PFSK-1 (cell line): ENCODE measurements at regions not wholly inside any gene's neighbourhood (a gene's known extent, or its start where the extent isn't known, plus 50 kb on each side); places are given as distances from the start of the nearest gene placed in this dataset.

Experiments
- FOXP2 ChIP-seq: optimal IDR thresholded peaks from 2 replicates; pipeline ENCODE3; 2011; ENCODE audit warnings: borderline replicate concordance, control low read depth, inconsistent platforms; ENCODE audit not compliant: insufficient read depth; ENCODE audit errors: extremely low read length, extremely low read depth
- POLR2AphosphoS5 ChIP-seq: IDR thresholded peaks from 2 replicates; pipeline ENCODE4 v1.6.1; 2012; ENCODE audit warnings: low read depth, mild to moderate bottlenecking, control low read depth, low read length, moderate library complexity
- SIN3A ChIP-seq: IDR thresholded peaks from 2 replicates; pipeline ENCODE4 v1.6.1; 2012; ENCODE audit warnings: mild to moderate bottlenecking, low read length, moderate library complexity, borderline replicate concordance; ENCODE audit not compliant: insufficient read depth
- TAF1 ChIP-seq: IDR thresholded peaks from 2 replicates; pipeline ENCODE4 v1.6.1; 2012; ENCODE audit warnings: low read length, control low read depth, borderline replicate concordance; ENCODE audit not compliant: insufficient read depth
- TF ChIP-seq, protein P1 (sequence below), 2 experiments: IDR thresholded peaks; 2 replicates each; pipeline versions ENCODE4 v1.6.1 to v1.8.0; 2011 to 2012; ENCODE audit warnings: low read depth in 2 of 2, low read length in 2 of 2, control low read depth in 1 of 2, inconsistent platforms in 1 of 2, mild to moderate bottlenecking in 1 of 2, moderate library complexity in 1 of 2; ENCODE audit not compliant: insufficient read depth in 1 of 2

DNA sequence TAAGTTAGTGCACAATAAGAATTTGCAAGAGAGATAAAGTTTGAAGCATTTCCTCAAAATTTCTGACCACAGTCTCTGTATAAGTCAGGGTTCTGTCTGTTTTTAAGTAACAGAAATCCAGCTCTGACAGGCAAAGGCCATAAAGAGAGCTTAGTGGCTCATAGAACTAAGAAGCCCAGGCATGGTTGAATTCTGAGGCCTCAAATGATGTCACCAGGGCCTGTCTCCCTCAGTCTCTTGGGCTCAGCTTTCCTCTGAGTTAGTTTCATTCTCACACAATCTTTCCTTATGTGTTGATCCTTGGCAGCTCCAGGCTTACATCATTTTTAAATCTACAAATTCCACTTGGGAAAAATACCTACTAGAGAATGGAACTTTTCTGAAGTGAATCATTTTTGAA is 173.4 kb upstream of the ATP2B1 start:
- TF ChIP-seq, protein P1, sequence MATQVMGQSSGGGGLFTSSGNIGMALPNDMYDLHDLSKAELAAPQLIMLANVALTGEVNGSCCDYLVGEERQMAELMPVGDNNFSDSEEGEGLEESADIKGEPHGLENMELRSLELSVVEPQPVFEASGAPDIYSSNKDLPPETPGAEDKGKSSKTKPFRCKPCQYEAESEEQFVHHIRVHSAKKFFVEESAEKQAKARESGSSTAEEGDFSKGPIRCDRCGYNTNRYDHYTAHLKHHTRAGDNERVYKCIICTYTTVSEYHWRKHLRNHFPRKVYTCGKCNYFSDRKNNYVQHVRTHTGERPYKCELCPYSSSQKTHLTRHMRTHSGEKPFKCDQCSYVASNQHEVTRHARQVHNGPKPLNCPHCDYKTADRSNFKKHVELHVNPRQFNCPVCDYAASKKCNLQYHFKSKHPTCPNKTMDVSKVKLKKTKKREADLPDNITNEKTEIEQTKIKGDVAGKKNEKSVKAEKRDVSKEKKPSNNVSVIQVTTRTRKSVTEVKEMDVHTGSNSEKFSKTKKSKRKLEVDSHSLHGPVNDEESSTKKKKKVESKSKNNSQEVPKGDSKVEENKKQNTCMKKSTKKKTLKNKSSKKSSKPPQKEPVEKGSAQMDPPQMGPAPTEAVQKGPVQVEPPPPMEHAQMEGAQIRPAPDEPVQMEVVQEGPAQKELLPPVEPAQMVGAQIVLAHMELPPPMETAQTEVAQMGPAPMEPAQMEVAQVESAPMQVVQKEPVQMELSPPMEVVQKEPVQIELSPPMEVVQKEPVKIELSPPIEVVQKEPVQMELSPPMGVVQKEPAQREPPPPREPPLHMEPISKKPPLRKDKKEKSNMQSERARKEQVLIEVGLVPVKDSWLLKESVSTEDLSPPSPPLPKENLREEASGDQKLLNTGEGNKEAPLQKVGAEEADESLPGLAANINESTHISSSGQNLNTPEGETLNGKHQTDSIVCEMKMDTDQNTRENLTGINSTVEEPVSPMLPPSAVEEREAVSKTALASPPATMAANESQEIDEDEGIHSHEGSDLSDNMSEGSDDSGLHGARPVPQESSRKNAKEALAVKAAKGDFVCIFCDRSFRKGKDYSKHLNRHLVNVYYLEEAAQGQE (IDR thresholded peaks at IDR 0.05; ENCODE audit: insufficient read depth in 1 of 2, low read depth in 2 of 2, low read length in 2 of 2): no peak
- TF ChIP-seq TAF1 (no peak), POLR2AphosphoS5 (no peak), FOXP2 (no peak), SIN3A (no peak)

- TF ChIP-seq SIN3A: no peak
- TF ChIP-seq FOXP2: no peak
- no peak for TF ChIP-seq TAF1
- TF ChIP-seq POLR2AphosphoS5: no peak
- TF ChIP-seq, protein P1 (IDR thresholded peaks at IDR 0.05; ENCODE audit: insufficient read depth in 1 of 2, low read depth in 2 of 2, low read length in 2 of 2): no peak
Observed at GRCh38 chr12:89880690-89881350, 172.2 kb upstream of the ATP2B1 start.

DNA sequence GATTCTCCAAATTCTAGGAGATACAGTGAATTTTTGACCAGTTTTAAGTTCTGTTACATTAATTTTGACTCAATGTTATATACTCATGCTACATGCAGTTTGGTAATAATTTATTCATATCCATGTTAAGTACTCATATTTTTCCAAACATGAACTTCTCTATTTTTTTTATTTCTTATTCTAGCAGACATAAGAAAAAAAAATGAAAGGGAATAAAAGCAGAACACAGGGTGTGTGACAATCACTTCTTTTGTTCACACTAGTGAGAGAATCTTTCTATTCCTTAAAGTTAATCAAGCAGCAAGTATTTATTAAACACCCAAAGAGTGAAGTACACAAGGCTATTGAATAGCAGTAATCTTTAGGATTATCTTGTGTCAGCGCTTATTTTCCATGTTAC is 171.1 kb upstream of the ATP2B1 start:
- TF ChIP-seq TAF1: no peak
- no peak for TF ChIP-seq POLR2AphosphoS5
- TF ChIP-seq, protein P1 (IDR thresholded peaks at IDR 0.05; ENCODE audit: insufficient read depth in 1 of 2, low read depth in 2 of 2, low read length in 2 of 2): no peak
- no peak for TF ChIP-seq FOXP2
- no peak for TF ChIP-seq SIN3A

- no peak for TF ChIP-seq SIN3A
- TF ChIP-seq POLR2AphosphoS5: no peak
- no peak for TF ChIP-seq FOXP2
- no peak for TF ChIP-seq TAF1
- TF ChIP-seq, protein P1 (IDR thresholded peaks at IDR 0.05; ENCODE audit: insufficient read depth in 1 of 2, low read depth in 2 of 2, low read length in 2 of 2): no peak
Observed at GRCh38 chr12:89878950-89879349, 170.3 kb upstream of the ATP2B1 start.

DNA sequence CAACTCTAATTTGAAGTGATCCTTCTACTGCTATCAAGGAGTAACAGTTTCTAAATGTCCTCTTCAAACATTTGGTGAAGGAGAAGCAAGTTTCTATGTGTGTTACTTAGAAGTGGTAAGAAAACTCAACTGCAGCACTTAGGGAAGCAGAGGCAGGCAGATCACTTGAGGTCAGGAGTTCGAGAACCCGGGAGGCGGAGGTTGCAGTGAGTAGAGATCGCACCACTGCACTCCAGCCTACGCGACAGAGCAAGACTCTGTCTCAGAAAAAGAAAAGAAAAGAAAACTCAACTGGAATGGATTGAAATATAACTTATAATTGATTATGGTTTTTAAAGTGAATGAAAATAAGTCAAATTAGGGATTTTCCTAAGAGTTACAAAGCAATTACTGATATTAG is 169.7 kb upstream of the ATP2B1 start:
- TF ChIP-seq POLR2AphosphoS5: no peak
- TF ChIP-seq FOXP2: no peak
- TF ChIP-seq TAF1: no peak
- TF ChIP-seq SIN3A: no peak
- TF ChIP-seq, protein P1 (IDR thresholded peaks at IDR 0.05; ENCODE audit: insufficient read depth in 1 of 2, low read depth in 2 of 2, low read length in 2 of 2): no peak
